Nephron progenitor cell (in vitro differentiated cells): ENCODE measurements at regions not wholly inside any gene's neighbourhood (a gene's known extent, or its start where the extent isn't known, plus 50 kb on each side); places are given as distances from the start of the nearest gene placed in this dataset.

Experiments used
- DNase-seq: peaks from one replicate; pipeline ENCODE4 v3.0.0; 2021
- H3K27ac Mint-ChIP-seq: 2 replicates; pipeline ENCODE4 v1.8.0; 2021; ENCODE audit warnings: mild to moderate bottlenecking, moderate library complexity, mixed read lengths
- H3K27me3 Mint-ChIP-seq: 2 replicates; pipeline ENCODE4 v1.8.0; 2021; ENCODE audit warnings: mild to moderate bottlenecking, low read depth, mixed read lengths; ENCODE audit not compliant: poor library complexity
- H3K36me3 Mint-ChIP-seq: 2 replicates; pipeline ENCODE4 v1.8.0; 2021; ENCODE audit warnings: low read depth, mixed read lengths
- H3K4me1 Mint-ChIP-seq: 2 replicates; pipeline ENCODE4 v1.8.0; 2021; ENCODE audit warnings: mixed read lengths
- H3K4me3 Mint-ChIP-seq: 2 replicates; pipeline ENCODE4 v1.8.0; 2021; ENCODE audit warnings: mild to moderate bottlenecking, moderate library complexity, mixed read lengths
- H3K9me3 Mint-ChIP-seq: 2 replicates; pipeline ENCODE4 v1.8.0; 2021; ENCODE audit warnings: mild to moderate bottlenecking, moderate library complexity, mixed read lengths
- TF ChIP-seq, protein P1 (sequence below): fragments of 200-600 bp; sonication (generic); IDR thresholded peaks from 2 replicates; pipeline ENCODE4 v1.5.0; 2021; ENCODE audit warnings: antibody characterized with exemption

DNA sequence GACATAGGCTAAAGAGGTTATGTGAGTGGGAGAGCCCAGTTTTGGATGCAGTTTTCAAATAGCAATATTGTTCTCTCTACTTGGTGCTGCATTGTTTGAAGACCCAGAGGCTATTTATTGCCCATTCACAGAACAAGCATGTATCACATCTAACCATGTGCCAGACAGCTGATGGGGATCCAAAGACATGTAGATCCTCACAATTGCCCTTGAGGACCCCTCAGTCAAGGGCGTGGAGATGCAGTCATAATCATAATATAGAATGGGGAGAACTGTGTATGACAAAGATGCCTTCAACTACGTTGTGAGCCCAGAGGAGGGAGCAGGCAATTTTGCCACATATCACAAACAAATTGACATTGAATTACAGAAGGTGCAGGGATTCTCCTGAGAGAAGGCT, 70.5 kb downstream of the NHLRC3 start:
- no peaks in the 10 kb centered on the region for H3K27me3 Mint-ChIP-seq
- TF ChIP-seq, protein P1, sequence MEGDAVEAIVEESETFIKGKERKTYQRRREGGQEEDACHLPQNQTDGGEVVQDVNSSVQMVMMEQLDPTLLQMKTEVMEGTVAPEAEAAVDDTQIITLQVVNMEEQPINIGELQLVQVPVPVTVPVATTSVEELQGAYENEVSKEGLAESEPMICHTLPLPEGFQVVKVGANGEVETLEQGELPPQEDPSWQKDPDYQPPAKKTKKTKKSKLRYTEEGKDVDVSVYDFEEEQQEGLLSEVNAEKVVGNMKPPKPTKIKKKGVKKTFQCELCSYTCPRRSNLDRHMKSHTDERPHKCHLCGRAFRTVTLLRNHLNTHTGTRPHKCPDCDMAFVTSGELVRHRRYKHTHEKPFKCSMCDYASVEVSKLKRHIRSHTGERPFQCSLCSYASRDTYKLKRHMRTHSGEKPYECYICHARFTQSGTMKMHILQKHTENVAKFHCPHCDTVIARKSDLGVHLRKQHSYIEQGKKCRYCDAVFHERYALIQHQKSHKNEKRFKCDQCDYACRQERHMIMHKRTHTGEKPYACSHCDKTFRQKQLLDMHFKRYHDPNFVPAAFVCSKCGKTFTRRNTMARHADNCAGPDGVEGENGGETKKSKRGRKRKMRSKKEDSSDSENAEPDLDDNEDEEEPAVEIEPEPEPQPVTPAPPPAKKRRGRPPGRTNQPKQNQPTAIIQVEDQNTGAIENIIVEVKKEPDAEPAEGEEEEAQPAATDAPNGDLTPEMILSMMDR = no peak
- peaks cover 16% of the 10 kb centered on the region for H3K4me1 Mint-ChIP-seq
- DNase-seq = no peak
- no peaks in the 10 kb centered on the region for H3K9me3 Mint-ChIP-seq
- no peaks in the 10 kb centered on the region for H3K36me3 Mint-ChIP-seq
- no peak overlapping the region for H3K4me3 Mint-ChIP-seq
- no peak overlapping the region for H3K27ac Mint-ChIP-seq

GRCh38 chr13:39110518-39111097, 72.4 kb downstream of the NHLRC3 start:
- TF ChIP-seq, protein P1 = no peak

DNA sequence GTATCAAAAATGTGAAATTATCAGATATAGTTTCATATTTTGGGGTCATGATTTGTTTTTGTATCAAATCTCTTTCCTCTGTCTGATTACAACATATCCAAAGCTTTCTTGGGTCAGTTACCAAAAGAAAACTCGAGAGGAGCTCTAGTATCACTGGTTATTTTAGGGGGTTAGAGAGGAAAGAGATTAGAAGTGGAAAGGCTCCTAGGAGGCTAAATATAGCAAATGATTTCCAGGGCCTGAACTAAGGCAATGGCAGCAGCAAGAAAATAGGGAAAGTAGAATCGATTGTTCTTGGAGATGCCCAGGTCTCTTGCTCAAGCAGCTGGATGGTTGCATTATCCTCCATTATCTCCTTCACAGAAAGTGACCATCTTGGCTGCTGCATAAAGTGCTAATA, 72.9 kb downstream of the NHLRC3 start:
- H3K4me1 Mint-ChIP-seq = peaks cover 12% of the 10 kb centered on the region
- H3K27ac Mint-ChIP-seq = no peak overlapping the region
- H3K9me3 Mint-ChIP-seq = peaks cover 14% of the 10 kb centered on the region
- no peaks in the 10 kb centered on the region for H3K27me3 Mint-ChIP-seq
- no peak for DNase-seq
- TF ChIP-seq, protein P1 = no peak
- H3K4me3 Mint-ChIP-seq = no peak overlapping the region
- H3K36me3 Mint-ChIP-seq = no peaks in the 10 kb centered on the region

More at GRCh38 chr13:39110518-39111097, 72.4 kb downstream of the NHLRC3 start:
- no peaks in the 10 kb centered on the region for H3K36me3 Mint-ChIP-seq
- peaks cover 16% of the 10 kb centered on the region for H3K4me1 Mint-ChIP-seq
- H3K27me3 Mint-ChIP-seq = no peaks in the 10 kb centered on the region
- DNase-seq = no peak
- peaks cover 8% of the 10 kb centered on the region for H3K9me3 Mint-ChIP-seq
- H3K27ac Mint-ChIP-seq = no peak overlapping the region
- no peak overlapping the region for H3K4me3 Mint-ChIP-seq

DNA sequence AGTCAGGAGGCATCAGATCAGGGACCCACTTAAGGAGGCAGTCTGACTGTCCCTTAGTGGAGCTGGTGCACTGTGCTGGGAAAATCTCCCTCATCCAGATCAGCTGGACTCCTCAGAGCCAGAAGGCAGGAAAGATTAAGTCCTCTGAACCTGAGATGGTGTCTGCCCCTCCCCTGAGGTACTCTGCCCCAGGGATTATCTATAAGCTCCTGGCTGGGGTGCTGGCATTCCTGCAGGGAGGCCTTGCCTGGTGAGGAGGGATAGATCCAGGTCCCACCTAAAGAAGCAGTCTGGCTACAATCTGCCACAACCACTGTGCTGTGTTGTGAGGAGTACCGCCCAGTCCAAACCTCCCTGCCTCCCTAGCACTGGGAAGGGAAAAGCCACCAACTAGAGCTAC, 81.2 kb downstream of the NHLRC3 start:
- TF ChIP-seq, protein P1 = no peak
- no peak for DNase-seq
- no peaks in the 10 kb centered on the region for H3K27me3 Mint-ChIP-seq

DNA sequence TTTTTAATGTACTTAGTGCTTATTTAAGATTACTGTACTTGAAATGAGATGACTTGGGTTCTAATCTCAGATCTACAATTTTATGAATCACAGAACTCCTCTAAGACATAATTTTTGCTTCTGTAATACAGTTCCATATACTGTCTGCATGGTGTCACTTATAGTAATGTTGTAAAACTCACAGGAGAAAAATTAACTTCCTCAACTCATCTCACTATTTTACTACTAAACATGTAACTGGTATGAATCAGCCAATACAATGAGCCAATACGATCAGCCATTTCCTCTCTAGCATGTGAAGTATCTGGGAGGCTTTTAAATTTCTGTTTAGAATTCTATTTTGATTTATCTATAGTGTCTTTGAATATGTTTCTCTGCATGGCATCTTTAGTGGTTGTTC, 85.3 kb downstream of the NHLRC3 start:
- no peak for DNase-seq
- TF ChIP-seq, protein P1 = no peak
- Mint-ChIP-seq H3K9me3 (peaks cover 2% of the 10 kb centered on the region), H3K36me3 (no peaks in the 10 kb centered on the region), H3K4me1 (no peaks in the 10 kb centered on the region), H3K27ac (no peak overlapping the region), H3K27me3 (no peaks in the 10 kb centered on the region), H3K4me3 (no peak overlapping the region)

More for the DNA sequence above, 81.2 kb downstream of the NHLRC3 start:
- Mint-ChIP-seq H3K4me3 (no peak overlapping the region), H3K27ac (no peak overlapping the region), H3K36me3 (no peaks in the 10 kb centered on the region), H3K9me3 (peaks cover 26% of the 10 kb centered on the region), H3K4me1 (no peaks in the 10 kb centered on the region)

DNA sequence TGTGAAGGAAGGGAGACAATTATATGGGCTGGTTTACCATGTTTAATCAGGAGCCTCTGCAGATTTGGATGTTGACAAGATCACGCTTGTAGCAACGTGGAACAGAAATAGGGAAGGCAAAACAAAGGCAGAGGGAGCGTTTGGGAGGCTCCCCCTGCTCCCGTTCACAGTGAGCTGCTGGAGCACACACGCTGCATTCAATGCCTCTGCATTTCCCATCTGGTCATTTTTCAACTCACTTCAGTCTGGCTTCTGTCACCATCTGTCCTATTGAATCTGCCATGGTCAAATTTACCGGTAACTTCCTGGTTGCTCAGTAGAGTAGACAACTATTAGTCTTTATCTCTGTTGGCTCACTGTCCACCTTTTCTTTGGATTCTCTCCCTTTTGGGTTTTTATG, 91.0 kb downstream of the NHLRC3 start:
- DNase-seq = no peak
- TF ChIP-seq, protein P1 = no peak
- H3K27ac Mint-ChIP-seq = no peak overlapping the region
- peaks cover 10% of the 10 kb centered on the region for H3K9me3 Mint-ChIP-seq
- peaks cover 9% of the 10 kb centered on the region for H3K36me3 Mint-ChIP-seq
- H3K4me3 Mint-ChIP-seq = no peak overlapping the region
- H3K27me3 Mint-ChIP-seq = no peaks in the 10 kb centered on the region
- peaks cover 24% of the 10 kb centered on the region for H3K4me1 Mint-ChIP-seq
